ENCODE measurements at regions not wholly inside any gene's neighbourhood (a gene's known extent, or its start where the extent isn't known, plus 50 kb on each side); places are given as distances from the start of the nearest gene placed in this dataset.

DNA sequence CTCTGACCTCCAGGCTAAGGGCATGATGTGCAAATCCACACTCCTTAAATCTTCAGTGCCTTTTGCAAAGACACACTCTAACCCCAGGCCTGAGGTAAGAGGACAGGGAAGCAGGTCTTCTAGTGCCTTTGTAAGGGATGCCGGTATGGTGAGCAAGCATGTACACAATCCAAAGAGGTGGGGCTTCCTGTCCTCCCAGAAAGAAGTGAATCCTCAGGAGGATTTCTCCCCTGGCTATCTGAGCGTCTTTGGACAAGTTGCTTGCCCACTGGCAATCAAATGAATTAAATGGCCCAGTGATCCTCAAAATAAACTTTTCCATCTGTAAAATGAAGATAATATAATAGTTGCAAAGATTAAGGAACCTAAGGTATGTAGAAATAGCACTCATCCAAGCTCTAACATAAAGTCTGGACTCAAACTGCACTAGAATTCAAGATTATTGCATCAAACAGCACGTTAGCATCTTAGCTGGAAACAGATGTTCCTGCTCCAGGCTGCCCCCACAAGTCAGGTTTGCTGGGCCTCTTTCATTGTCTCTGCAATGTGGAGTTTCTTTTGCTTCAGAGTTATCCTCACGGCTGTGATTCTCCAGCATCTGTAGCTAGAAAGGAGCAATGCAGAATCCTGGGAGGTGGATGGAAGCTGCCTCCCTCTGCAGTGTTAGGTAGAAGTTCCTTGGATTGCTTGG lies 249.6 kb downstream of the TSHZ3 start (continued):
- TF ChIP-seq, protein P1, sequence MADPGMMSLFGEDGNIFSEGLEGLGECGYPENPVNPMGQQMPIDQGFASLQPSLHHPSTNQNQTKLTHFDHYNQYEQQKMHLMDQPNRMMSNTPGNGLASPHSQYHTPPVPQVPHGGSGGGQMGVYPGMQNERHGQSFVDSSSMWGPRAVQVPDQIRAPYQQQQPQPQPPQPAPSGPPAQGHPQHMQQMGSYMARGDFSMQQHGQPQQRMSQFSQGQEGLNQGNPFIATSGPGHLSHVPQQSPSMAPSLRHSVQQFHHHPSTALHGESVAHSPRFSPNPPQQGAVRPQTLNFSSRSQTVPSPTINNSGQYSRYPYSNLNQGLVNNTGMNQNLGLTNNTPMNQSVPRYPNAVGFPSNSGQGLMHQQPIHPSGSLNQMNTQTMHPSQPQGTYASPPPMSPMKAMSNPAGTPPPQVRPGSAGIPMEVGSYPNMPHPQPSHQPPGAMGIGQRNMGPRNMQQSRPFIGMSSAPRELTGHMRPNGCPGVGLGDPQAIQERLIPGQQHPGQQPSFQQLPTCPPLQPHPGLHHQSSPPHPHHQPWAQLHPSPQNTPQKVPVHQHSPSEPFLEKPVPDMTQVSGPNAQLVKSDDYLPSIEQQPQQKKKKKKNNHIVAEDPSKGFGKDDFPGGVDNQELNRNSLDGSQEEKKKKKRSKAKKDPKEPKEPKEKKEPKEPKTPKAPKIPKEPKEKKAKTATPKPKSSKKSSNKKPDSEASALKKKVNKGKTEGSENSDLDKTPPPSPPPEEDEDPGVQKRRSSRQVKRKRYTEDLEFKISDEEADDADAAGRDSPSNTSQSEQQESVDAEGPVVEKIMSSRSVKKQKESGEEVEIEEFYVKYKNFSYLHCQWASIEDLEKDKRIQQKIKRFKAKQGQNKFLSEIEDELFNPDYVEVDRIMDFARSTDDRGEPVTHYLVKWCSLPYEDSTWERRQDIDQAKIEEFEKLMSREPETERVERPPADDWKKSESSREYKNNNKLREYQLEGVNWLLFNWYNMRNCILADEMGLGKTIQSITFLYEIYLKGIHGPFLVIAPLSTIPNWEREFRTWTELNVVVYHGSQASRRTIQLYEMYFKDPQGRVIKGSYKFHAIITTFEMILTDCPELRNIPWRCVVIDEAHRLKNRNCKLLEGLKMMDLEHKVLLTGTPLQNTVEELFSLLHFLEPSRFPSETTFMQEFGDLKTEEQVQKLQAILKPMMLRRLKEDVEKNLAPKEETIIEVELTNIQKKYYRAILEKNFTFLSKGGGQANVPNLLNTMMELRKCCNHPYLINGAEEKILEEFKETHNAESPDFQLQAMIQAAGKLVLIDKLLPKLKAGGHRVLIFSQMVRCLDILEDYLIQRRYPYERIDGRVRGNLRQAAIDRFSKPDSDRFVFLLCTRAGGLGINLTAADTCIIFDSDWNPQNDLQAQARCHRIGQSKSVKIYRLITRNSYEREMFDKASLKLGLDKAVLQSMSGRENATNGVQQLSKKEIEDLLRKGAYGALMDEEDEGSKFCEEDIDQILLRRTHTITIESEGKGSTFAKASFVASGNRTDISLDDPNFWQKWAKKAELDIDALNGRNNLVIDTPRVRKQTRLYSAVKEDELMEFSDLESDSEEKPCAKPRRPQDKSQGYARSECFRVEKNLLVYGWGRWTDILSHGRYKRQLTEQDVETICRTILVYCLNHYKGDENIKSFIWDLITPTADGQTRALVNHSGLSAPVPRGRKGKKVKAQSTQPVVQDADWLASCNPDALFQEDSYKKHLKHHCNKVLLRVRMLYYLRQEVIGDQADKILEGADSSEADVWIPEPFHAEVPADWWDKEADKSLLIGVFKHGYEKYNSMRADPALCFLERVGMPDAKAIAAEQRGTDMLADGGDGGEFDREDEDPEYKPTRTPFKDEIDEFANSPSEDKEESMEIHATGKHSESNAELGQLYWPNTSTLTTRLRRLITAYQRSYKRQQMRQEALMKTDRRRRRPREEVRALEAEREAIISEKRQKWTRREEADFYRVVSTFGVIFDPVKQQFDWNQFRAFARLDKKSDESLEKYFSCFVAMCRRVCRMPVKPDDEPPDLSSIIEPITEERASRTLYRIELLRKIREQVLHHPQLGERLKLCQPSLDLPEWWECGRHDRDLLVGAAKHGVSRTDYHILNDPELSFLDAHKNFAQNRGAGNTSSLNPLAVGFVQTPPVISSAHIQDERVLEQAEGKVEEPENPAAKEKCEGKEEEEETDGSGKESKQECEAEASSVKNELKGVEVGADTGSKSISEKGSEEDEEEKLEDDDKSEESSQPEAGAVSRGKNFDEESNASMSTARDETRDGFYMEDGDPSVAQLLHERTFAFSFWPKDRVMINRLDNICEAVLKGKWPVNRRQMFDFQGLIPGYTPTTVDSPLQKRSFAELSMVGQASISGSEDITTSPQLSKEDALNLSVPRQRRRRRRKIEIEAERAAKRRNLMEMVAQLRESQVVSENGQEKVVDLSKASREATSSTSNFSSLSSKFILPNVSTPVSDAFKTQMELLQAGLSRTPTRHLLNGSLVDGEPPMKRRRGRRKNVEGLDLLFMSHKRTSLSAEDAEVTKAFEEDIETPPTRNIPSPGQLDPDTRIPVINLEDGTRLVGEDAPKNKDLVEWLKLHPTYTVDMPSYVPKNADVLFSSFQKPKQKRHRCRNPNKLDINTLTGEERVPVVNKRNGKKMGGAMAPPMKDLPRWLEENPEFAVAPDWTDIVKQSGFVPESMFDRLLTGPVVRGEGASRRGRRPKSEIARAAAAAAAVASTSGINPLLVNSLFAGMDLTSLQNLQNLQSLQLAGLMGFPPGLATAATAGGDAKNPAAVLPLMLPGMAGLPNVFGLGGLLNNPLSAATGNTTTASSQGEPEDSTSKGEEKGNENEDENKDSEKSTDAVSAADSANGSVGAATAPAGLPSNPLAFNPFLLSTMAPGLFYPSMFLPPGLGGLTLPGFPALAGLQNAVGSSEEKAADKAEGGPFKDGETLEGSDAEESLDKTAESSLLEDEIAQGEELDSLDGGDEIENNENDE (IDR thresholded peaks at IDR 0.05; ENCODE audit: insufficient replicate concordance, low read length): no peak
- TF ChIP-seq BACH1 (IDR thresholded peaks at IDR 0.05; ENCODE audit: low read length) (no peak), RBBP5 (IDR thresholded peaks at IDR 0.05; ENCODE audit: borderline replicate concordance, low read depth, low read length) (no peak)
